Glomerular endothelial cell (primary cell): ENCODE measurements at regions not wholly inside any gene's neighbourhood (a gene's known extent, or its start where the extent isn't known, plus 50 kb on each side); places are given as distances from the start of the nearest gene placed in this dataset.

Experiments used
- DNase-seq: peaks from one replicate; pipeline ENCODE4 v3.0.0-alpha.2; 2011; ENCODE audit warnings: low read depth, low spot score; ENCODE audit errors: extremely low read depth

DNA sequence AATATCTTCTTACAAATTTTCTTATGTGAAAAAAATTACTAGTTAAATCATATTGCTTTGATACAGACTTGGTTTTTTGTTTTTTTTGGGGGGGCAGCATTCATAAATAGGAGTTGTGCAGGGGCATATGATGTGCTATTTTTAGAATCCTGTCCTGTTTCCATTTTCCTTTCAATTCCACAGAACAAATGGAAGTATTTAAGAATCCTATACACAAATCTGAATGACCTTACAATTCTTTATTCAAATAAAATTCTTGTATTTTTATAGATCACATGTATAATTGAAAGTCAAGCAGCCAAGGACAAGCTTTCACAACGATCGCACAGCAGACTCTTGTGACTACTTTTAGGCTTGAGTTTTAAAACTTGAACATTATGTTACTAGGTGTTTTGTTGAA is 523.9 kb downstream of the ANKRD50 start:
- no peak for DNase-seq

DNA sequence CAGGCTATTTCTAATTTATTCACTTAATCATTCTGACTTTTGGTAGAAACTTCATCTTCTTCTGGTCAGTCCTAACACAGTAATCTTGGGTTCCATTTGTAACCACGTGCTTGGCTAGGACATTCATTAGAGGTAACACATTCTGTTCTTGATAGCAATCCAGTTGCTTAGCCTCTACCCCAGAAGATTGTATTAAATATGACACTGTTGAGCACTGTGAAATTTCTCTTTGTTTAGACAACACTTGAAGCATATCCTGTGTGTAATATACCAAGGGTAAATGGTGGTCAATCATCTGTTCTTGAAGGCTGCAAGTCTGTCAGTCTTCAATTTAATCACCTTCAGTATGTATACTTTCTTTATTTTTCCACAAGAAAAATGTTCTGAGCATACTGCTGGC is 523.0 kb downstream of the ANKRD50 start:
- DNase-seq: no peak

DNA sequence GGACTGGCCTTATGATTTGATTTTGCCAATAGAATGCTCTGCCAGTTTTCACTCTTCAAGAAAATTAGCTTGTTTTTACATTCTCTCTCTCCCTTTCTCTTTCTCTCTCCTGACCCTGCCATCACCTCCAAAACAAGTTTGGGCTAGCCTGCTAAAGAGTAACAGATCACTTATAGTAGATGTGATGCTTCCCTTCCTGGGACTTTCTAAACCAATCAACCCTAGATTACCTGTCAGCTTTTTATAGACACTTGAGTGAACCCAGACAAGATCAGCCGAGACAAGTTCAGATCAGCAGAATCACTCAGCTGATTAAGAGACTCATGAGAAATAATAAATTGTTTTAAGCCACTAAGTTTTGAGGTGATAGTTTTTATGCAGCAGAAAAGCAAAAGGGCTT is 521.2 kb downstream of the ANKRD50 start:
- no peak for DNase-seq

DNA sequence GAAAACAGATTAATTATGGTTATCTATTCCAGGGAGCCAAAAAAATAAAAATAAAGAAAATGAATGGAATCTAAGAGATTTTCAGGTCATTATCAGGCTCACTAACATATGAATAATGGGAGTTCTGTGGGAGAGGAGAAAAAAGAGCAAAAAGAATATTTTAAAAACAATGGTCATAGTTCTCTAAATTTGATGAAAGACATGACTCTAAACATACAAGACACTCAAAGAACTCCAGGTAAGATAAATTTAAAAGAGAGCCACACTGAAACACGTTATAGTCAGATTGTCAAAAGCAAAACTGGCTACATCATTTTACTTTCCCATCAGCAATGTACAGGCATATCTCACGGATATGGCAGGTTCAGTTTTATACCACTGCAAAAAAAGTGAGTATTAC is 520.0 kb downstream of the ANKRD50 start:
- DNase-seq: no peak

DNA sequence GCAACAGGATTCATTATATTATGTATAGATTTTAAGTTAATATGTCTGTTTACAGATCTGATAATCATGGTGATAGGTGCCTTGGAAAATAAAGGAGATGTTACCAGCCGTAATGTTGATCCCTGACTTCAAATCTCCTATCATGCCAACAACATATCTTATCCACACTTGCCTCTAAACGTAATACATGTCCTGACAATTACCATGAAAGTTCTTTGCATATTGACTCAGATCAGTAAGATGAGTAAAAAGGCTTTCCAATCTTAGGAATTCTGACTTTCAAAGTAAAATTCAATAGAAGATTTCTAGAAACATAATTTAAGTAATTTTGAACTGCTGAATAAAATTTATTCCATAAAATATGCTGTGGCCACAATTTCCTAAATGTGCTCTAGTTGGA is 513.3 kb downstream of the ANKRD50 start:
- DNase-seq: no peak

DNA sequence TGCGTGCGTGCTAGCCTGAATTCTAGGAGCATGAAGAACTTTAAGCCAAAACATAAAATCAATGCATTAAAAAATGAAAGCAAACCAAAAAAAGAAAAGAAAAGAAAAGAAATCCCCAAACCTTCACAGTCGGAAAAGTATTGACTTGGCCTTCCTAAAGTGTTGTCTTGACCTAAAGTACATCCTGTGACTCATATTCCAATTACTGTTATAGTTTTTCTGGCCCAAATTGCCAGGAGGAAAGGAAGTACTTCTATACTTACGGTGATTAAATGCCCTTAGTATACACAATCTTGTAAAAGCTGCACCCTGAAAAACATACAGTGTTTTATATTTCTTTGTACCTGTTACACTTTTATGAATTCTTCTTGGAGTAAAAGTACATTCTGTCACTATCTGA is 512.8 kb downstream of the ANKRD50 start:
- DNase-seq: no peak

DNA sequence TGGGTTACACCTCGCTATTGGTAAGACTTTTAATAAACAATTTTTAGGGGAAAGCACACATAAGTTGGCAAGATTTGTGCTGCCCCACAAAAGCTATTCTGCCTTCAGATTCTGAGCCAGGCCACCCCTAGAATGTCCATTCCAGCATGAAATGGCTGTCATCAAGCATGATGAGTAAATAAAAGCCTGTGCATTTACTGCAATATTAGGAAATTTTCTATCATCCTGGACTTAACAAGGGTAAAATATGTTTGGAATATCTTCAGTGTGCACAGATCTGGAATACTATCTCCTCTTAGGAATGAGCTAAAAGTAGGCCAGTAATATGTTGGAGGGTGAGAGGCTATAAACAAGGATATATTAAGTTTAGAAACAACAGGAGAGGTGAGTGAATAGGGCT is 510.9 kb downstream of the ANKRD50 start:
- no peak for DNase-seq

DNA sequence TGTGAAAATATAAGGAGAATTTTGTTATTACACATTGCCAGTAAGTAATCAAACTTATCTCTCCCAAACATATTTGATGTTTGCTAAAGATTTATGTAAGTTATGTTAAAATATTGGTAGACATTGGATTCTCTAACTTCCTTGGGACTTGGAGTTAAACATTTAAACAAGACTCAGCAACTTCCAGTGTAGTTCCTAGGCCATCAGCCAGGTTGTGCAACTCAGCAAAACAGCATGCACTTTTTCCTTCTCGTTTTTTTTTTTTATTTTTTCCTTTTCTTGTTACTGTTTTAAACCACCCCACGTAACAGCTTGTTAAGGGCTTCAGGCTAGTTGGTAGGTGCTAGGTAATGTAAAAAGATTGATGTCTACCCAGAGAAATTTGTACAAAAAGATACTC is 510.4 kb downstream of the ANKRD50 start:
- no peak for DNase-seq

DNA sequence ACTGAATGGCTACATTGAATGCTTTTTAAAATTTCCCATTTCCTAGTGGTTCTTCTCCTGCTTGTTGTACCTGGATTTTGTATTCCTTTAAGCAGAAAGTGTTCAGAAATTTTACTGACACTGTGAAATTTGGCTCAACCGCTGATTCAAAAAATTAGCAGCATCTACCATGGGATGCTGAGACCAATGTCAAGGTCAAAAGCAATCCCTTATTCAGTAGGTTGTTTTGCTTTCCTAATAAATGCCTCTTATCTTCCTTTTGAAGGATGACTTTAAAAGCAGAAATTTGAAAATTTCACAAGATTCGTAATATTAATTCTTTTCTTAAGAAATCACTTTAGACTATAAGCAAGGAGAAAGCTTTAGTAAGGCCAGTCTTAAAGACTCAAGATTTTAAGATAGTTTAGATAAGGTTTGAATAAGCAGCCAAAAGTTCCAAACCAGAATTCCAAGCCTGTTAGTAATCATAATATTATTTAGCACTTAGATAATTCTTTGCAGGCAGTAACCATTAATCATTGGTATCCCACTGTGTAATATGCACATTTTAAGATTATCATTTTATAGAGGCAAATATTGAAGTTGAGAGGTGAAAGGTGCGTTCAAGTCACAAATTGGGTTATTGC is 508.8 kb downstream of the ANKRD50 start:
- no peak for DNase-seq

DNA sequence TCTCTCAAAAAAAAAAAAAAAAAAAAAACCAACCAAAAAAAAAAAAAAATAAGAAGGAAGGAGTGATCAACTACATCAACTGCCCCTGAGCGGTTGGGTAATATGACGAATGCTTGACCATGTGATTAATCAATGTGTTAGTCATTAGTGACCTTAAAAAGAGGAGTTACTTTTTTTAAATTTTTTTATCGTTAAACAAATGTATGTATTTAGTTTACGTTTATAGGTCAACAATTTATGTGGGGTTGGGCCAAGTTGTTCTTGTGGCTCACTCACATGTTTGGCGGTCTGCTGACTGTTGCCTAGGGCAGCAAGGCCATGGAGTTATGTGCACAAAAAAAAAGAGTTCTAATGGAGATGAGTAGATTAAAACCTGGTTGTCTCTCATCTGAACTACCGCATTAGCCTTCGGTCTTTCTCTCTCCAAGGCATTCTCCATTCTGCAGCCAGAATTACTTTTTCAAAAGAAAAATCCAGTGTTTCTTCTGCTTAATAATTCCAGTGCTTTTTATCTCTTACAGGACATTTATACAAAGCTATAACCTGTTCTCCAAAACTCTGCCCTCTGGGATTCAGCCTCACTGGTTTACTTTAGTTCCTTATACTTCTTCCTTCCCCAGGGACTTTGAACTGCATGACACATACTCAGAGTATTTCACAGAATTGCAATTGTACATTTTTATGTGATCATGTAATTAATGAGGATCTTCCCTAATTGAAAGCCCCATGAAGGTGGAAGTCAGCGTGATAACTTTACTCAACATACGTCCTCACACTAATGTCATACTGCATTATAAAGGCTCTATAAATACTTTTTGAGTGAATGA is 505.5 kb downstream of the ANKRD50 start:
- DNase-seq: no peak

DNA sequence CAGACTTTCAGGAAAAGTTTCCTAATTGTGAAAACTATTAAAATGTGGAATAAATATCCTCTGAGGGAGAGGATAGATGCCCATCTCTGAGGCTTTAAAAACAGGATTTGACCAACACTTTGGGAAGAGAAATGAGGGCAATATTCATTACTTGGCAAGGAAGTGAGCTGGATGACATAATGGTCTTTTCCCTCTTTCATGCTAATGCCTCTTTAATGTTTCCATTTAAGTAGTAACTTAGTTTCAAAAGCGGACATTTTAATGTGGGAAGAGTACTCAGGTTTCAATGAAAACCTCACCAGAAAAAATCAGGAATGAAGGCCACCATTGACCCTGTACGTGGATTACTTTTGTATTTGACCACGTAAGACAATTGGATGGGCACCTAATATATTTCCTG is 503.3 kb downstream of the ANKRD50 start:
- no peak for DNase-seq

DNA sequence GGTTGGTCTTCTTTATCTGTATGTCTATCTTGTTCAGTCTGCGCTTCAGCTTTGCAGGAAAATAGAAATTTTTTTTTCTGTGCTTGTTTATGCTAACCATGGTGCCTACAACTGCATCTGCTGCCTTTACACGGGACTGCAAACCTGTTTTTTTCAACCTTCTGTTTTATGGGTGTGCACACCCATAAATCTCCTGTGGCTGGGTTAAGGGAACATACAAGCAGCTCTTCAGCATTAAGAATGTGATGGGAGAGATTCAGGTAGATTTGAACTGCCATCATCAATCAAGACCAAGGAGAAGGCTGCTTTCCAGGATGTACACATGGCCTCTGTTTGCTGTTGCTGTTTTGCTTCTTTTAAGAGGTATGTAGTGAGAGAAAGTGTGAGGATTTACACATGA is 502.9 kb downstream of the ANKRD50 start:
- no peak for DNase-seq

DNA sequence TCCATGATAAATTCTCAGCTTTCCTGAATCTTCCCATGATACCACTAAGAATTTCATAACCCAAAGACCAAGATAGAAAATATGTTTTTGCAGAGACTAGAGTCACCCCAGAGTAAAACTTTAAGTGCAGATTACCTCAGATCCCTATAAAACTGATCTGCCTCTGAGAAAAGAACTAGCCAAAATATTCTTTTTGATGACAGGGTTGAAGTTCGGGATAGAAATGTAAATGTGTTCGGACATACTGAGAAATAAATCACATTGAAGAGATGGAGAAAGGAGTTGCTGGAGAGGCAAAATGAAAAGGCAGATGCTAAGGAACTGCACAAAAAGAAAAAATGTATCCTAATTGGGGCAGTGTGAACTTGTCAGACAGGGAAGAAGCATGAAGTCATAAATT is 501.8 kb downstream of the ANKRD50 start:
- no peak for DNase-seq

DNA sequence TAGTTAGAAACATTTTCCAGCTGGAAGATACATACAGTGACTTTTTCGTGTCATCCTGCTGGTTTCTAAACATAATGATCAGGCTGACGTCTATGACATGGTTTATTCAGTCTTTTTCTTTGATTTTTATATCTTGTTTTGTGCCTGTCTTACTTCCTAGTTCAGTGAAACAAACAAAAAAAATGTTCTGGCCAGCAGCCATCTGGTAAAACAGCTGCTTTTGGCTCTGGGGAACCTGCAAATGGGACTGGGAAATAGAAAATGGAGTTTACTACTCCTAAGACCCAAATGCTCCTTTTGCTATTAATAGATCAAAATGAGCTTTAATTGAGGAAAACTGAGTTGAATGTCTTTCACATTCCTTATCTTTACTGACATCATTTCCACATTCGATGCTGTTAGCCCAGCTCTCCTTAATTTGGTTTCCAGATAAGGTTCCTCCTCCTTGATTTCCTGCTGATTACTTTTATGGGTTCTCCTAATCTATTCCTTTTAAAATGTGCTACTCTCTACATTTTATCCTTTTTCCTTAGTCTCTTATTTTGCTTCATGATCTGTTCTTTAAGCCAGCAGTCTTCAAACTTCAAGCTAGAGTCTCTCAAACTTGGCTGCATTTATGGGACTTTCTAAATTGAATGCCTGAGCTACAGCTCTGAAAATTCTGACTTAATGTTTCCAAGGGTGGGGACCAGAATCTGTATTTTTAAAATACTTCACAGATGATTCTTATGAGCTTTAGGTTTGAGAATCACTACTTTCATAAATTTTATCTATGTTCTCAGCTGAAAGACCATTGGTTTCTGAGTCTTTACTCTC is 499.5 kb downstream of the ANKRD50 start:
- DNase-seq: no peak

DNA sequence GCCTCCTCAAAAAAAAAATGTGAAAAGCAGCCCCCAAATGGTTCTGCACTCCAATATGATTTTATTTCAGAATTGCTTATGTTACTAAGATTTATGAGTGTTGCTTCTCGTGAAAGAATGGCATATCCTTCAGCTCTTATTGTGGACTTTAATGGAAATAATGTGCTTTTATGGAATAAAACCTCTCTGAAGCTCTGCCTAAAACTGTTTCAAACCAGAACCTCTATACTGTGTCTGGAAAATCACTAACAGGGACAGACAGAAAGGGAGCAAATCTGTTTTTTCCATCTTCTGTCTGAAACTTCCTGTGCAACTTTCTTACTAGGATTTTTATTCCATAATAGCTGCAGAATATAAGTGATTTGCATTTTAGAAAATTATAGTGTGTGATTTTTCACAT is 493.1 kb downstream of the ANKRD50 start:
- no peak for DNase-seq

DNA sequence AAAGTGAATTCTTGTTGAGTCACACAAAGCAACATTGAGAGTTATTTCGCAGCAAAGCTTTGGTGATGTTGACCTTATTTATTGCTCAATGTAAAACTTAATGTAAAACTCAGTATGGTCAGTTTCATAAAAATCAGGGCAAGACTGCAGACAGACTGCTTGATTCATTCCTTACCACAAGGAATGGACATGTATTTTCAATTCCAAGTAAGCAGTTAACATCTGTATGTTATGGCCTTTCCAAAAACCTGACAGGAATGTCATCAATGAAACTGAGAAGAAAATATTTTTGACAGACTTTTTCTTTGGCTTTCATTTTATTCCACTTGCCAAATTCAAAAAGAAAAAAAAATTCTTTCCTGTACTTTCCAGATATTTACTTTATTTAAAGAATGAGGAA is 488.3 kb downstream of the ANKRD50 start:
- no peak for DNase-seq

DNA sequence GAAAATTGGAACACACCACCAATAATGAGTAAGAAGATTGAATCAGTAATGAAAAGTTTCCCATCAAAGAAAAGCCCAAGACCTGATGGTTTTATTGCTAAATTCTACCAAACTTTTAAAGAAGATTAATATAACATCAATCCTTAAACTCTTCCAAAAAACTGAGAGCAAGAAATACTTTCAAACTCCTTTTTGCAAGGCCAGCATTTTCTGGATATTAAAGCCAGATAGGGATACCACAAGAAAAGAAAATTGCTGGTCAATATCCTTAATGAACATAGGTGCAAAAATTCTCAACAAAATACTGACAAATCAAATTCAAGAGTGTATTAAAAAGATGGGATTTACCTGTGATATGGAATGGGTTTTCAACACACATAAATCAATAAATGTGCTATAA is 484.6 kb downstream of the ANKRD50 start:
- no peak for DNase-seq

DNA sequence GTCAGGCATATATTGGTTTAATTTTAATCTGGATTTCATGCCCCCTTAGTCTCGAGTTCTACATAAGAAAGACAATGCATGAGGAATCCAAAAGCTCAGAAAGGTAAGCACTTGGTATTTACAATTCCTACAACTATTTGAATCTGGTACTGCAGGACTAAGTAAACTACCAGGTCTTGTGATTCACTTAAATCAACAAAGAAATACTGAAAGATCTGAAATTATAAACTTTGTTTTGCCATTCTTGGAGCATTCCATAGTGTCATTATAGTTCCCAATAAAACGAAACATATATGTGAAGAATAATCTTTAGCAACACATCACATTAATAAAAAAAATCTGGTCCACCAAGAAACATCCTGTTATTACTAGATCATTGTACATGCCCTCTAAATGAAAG is 482.3 kb downstream of the ANKRD50 start:
- DNase-seq: no peak

DNA sequence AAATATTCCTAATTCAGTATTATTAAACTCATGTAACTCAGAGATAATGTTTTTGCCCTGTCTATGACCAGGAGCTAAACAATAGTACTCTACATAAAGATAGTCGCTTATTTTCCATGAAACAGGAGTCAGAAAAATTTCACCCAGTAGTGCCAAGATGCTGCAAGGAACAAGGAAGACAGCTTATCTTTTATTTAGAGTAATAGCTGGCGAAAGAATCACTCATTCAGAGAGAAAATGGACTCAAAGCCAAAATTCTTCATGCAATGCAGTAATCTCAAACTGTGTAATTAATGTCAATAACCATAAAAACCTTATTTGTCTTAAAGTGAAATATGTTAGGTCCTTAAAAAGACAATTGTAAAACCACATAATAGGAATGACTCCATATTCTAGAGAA is 477.8 kb downstream of the ANKRD50 start:
- DNase-seq: no peak

DNA sequence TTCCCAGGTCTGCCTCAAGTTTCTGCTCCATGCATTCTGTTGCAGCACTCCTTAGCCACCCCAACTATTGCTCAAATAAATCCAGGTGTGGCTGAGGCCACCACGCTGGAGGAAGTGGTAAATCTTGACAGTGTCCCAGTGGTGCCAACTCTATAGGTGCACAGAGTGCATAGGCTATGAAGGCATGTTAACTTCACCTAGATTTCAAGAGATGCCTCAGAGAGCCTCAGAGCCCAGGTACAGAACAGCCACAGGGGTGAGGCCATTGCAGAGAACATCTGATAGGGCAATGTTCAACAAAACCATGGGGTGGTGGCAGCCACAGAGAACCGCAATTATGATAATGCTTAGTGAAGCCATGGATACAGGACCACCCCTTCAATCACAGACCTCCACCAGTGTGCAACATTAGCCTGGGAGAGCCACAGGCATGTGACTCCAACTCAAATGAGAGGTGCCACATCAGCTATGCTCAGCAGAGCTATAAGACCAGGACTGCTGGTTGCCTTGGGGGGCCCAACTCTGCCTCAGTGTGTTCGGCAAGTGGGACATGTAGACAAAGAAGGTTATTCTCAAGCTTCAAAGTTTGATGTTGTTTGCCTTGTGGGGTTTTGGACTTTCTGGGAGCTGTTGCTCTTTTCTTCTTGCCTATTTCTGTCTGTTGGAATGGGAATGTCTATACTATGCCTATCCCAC is 468.7 kb downstream of the ANKRD50 start:
- no peak for DNase-seq

DNA sequence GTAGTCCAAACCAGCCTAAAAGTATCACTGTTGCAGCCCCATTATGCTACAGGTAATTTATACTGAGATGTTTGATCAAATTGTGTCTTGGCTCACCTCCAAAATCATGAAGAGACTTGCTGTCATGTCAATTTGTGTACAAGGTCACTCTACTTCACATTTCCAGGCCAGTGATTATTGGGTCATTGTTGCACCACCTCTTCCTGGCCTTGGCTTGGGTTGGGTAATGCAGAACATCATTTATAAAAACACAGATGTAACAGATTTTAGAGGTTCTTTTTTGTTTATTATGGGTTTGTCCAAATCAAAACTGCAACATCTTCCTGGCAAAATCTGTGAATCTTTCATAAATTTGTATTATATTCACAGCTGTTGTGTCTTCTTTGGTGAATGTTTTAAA is 459.5 kb downstream of the ANKRD50 start:
- no peak for DNase-seq
